ENCODE measurements at regions not wholly inside any gene's neighbourhood (a gene's known extent, or its start where the extent isn't known, plus 50 kb on each side); places are given as distances from the start of the nearest gene placed in this dataset.
A peak's percentile ranks its signal among the peaks of the same experiment; 100 is the strongest.

DNA sequence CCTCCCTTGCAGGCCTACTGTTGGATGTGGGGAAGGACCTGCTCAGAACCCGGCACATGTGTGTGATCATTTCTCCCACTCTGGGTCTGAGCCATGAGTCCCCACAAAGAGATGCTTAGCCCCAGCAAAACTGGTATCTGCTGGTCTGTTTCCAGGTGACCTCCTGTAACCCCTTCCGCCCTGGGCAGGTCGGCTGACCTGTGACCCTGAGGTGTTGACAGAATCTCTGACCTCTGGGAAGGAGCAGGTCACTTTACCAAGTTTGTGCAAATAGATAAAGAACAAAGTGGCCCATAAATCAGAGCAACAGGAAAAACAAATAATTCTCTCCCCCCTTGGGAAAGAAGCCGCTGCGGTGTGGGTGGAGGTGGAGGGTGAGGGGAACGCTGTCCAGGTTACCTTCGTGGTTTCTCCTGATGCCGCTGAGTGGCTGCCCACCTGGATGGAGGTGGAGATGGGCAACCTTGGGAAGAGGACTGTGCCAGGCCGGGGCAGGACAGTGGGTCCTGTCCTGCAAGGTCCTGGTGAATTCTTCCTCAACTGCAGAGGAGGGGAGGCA lies 174.0 kb upstream of the MYCN start:
- Mint-ChIP-seq H3K27me3 (ENCODE audit: insufficient read depth, unreplicated experiment) (no peaks in the 10 kb centered on the region), H3K27ac (ENCODE audit: unreplicated experiment) (peak overlapping the region; percentile 75), H3K9me3 (ENCODE audit: unreplicated experiment) (no peaks in the 10 kb centered on the region), H3K4me3 (ENCODE audit: unreplicated experiment) (peak overlapping the region; percentile 44), H3K36me3 (ENCODE audit: insufficient read depth, unreplicated experiment) (peaks cover 16% of the 10 kb centered on the region), H3K4me1 (ENCODE audit: low read depth, unreplicated experiment) (peaks cover 58% of the 10 kb centered on the region)
- ChIA-PET POLR2A (no interaction called here), CTCF (no interaction called here)
- Histone ChIP-seq H3K27me3 (replicated peaks; ENCODE audit: control insufficient read depth, insufficient read depth, low read length) (no peaks in the 10 kb centered on the region), H3K36me3 (ENCODE audit: control insufficient read depth, insufficient read depth, low read length) (no peaks in the 10 kb centered on the region), H3K4me3 (ENCODE audit: low read depth, low read length) (no peak overlapping the region), H3K9me3 (no peaks in the 10 kb centered on the region), H3K4me1 (peaks cover 55% of the 10 kb centered on the region)
- TF ChIP-seq, protein P1, sequence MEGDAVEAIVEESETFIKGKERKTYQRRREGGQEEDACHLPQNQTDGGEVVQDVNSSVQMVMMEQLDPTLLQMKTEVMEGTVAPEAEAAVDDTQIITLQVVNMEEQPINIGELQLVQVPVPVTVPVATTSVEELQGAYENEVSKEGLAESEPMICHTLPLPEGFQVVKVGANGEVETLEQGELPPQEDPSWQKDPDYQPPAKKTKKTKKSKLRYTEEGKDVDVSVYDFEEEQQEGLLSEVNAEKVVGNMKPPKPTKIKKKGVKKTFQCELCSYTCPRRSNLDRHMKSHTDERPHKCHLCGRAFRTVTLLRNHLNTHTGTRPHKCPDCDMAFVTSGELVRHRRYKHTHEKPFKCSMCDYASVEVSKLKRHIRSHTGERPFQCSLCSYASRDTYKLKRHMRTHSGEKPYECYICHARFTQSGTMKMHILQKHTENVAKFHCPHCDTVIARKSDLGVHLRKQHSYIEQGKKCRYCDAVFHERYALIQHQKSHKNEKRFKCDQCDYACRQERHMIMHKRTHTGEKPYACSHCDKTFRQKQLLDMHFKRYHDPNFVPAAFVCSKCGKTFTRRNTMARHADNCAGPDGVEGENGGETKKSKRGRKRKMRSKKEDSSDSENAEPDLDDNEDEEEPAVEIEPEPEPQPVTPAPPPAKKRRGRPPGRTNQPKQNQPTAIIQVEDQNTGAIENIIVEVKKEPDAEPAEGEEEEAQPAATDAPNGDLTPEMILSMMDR (IDR thresholded peaks at IDR 0.05; ENCODE audit: insufficient read depth in 1 of 2, low read depth in 1 of 2, low read length in 1 of 2, severe bottlenecking in 1 of 2, unreplicated experiment in 1 of 2), result no peak
- intact Hi-C loops (cut with micrococcal nuclease; ENCODE audit: unreplicated experiment), result loop anchor here (1.0 to 5.0 kb wide), 9 partner anchors 10 to 659 kb away; no protein-coding TSS in a partner anchor
- BruUV-seq (replicated peaks), result no TSS peak
- DNase-seq, result peak; percentile 93 to 94

GRCh38 chr2:15766911-15767597 lies 173.3 kb upstream of the MYCN start:
- POLR2A ChIA-PET, result no interaction called here
- Histone ChIP-seq H3K27me3 (replicated peaks; ENCODE audit: control insufficient read depth, insufficient read depth, low read length) (no peaks in the 10 kb centered on the region), H3K9me3 (no peaks in the 10 kb centered on the region), H3K36me3 (ENCODE audit: control insufficient read depth, insufficient read depth, low read length) (no peaks in the 10 kb centered on the region), H3K4me1 (peaks cover 55% of the 10 kb centered on the region), H3K4me3 (ENCODE audit: low read depth, low read length) (no peak overlapping the region)
- Mint-ChIP-seq H3K36me3 (ENCODE audit: insufficient read depth, unreplicated experiment) (peaks cover 16% of the 10 kb centered on the region), H3K4me3 (ENCODE audit: unreplicated experiment) (peak overlapping the region; percentile 44), H3K4me1 (ENCODE audit: low read depth, unreplicated experiment) (peaks cover 58% of the 10 kb centered on the region), H3K27ac (ENCODE audit: unreplicated experiment) (peak overlapping the region; percentile 75), H3K9me3 (ENCODE audit: unreplicated experiment) (no peaks in the 10 kb centered on the region), H3K27me3 (ENCODE audit: insufficient read depth, unreplicated experiment) (no peaks in the 10 kb centered on the region)
- intact Hi-C loops (cut with micrococcal nuclease; ENCODE audit: unreplicated experiment), result loop anchor here (1.0 to 5.0 kb wide), 9 partner anchors 9 to 658 kb away; no protein-coding TSS in a partner anchor
- TF ChIP-seq, protein P1 (IDR thresholded peaks at IDR 0.05; ENCODE audit: insufficient read depth in 1 of 2, low read depth in 1 of 2, low read length in 1 of 2, severe bottlenecking in 1 of 2, unreplicated experiment in 1 of 2), result no peak
- DNase-seq, result no peak
- CTCF ChIA-PET, result no interaction called here
- no TSS peak for BruUV-seq (replicated peaks)

DNA sequence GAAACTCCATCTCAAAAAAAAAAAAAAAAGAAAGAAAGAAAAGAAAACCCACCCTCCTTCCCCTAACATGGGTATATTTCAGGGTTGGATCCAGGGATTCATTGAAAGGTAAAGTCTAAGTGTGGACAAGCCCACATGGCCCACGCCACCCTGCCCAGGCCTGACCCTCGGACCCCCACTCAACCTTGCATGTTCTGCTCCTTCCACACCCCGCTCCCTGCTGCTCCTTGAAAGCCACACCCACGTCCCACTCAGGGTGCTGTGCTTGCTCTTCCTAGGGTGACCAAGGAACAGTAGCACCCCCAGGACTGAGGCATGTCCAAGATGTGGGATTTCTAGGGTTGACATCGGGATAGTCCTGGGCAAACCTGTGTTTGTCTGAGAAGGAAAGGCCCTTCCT lies 172.7 kb upstream of the MYCN start:
- Mint-ChIP-seq H3K27ac (ENCODE audit: unreplicated experiment) (no peak overlapping the region), H3K9me3 (ENCODE audit: unreplicated experiment) (no peaks in the 10 kb centered on the region), H3K36me3 (ENCODE audit: insufficient read depth, unreplicated experiment) (peaks cover 16% of the 10 kb centered on the region), H3K4me1 (ENCODE audit: low read depth, unreplicated experiment) (peaks cover 61% of the 10 kb centered on the region), H3K4me3 (ENCODE audit: unreplicated experiment) (peak overlapping the region; percentile 50), H3K27me3 (ENCODE audit: insufficient read depth, unreplicated experiment) (no peaks in the 10 kb centered on the region)
- DNase-seq, result no peak
- ChIA-PET POLR2A (no interaction called here), CTCF (no interaction called here)
- no peak overlapping the region for H3K4me3 ChIP-seq (ENCODE audit: low read depth, low read length)
- peaks cover 55% of the 10 kb centered on the region for H3K4me1 ChIP-seq
- no TSS peak for BruUV-seq (replicated peaks)
- H3K36me3 ChIP-seq (ENCODE audit: control insufficient read depth, insufficient read depth, low read length), result no peaks in the 10 kb centered on the region
- no peaks in the 10 kb centered on the region for H3K9me3 ChIP-seq
- no peaks in the 10 kb centered on the region for H3K27me3 ChIP-seq (replicated peaks; ENCODE audit: control insufficient read depth, insufficient read depth, low read length)
- intact Hi-C loops (cut with micrococcal nuclease; ENCODE audit: unreplicated experiment), result loop anchor here (2.0 to 5.0 kb wide), 3 partner anchors 100 to 625 kb away; no protein-coding TSS in a partner anchor
- TF ChIP-seq, protein P1 (IDR thresholded peaks at IDR 0.05; ENCODE audit: insufficient read depth in 1 of 2, low read depth in 1 of 2, low read length in 1 of 2, severe bottlenecking in 1 of 2, unreplicated experiment in 1 of 2), result no peak
